Sigmoid colon (tissue), 6 donors: ENCODE measurements at regions not wholly inside any gene's neighbourhood (a gene's known extent, or its start where the extent isn't known, plus 50 kb on each side); places are given as distances from the start of the nearest gene placed in this dataset.
A peak's percentile ranks its signal among the peaks of the same experiment; 100 is the strongest.

Experiments used
- DNase-seq: peaks from one replicate; pipeline ENCODE4 v3.0.0-alpha.2; 2019
- H3K27ac ChIP-seq, 4 donors: fragments of 200-600 bp; sonication (generic); one replicate each; pipeline ENCODE4 v1.5.1; 2016 to 2019; ENCODE audit warnings: mild to moderate bottlenecking in 1 of 4
- H3K27me3 ChIP-seq, 3 donors: fragments of 200-600 bp; sonication (generic); one replicate each; pipeline ENCODE4 v1.5.1; 2019; ENCODE audit warnings: mild to moderate bottlenecking in 1 of 3
- H3K36me3 ChIP-seq, 4 donors: fragments of 200-600 bp; sonication (generic); one replicate each; pipeline ENCODE4 v1.5.1; 2016 to 2019
- H3K4me1 ChIP-seq, 4 donors: fragments of 200-600 bp; sonication (generic); one replicate each; pipeline ENCODE4 v1.5.1; 2017 to 2019
- H3K4me3 ChIP-seq, 4 donors: fragments of 200-600 bp; sonication (generic); one replicate each; pipeline ENCODE4 v1.5.1; 2017 to 2019; ENCODE audit warnings: mild to moderate bottlenecking in 2 of 4, moderate library complexity in 1 of 4
- H3K9me3 ChIP-seq, 4 donors: fragments of 200-600 bp in 3 of 4; sonication (generic) in 3 of 4; one replicate each; pipeline versions ENCODE4 v1.5.1 to v1.6.1; 2013 to 2019
- CTCF ChIP-seq, 4 experiments: fragments of 450-650 bp in 3 of 4; fragments of 200-600 bp in 1 of 4; IDR thresholded peaks; one replicate each; pipeline ENCODE4 v1.5.1; 2016 to 2019; ENCODE audit warnings: antibody characterized with exemption in 4 of 4, mild to moderate bottlenecking in 3 of 4, moderate library complexity in 2 of 4
- EP300 ChIP-seq, 4 donors: sonication (generic); formaldehyde crosslinking; IDR thresholded peaks; one replicate each; pipeline ENCODE4 v1.6.1; 2017; ENCODE audit warnings: antibody characterized with exemption in 4 of 4
- POLR2A ChIP-seq, 2 donors: fragments of 450-650 bp; IDR thresholded peaks; one replicate each; pipeline ENCODE4 v1.6.1; 2016; ENCODE audit warnings: antibody characterized with exemption in 2 of 2, mild to moderate bottlenecking in 2 of 2, moderate library complexity in 2 of 2
- POLR2AphosphoS5 ChIP-seq, 4 donors: sonication (generic); formaldehyde crosslinking; IDR thresholded peaks; one replicate each; pipeline ENCODE4 v1.6.1; 2017; ENCODE audit warnings: antibody characterized with exemption in 4 of 4
- WGBS, 2 donors: extraction: QIAGEN DNeasy Blood & Tissue Kit; methylation state at CpG; one replicate each; pipeline ENCODE4 v1.1.7; 2013; 5-methylcytosine and 5-hydroxymethylcytosine counted together
- intact Hi-C: fragments of 100-400 bp; cut with DNase I; formaldehyde crosslinking; loops from one replicate; pipeline ENCODE4 v1.15.1; 2023
- donor health status: healthy with polysubstance abuse.
- donor health status: healthy.

GRCh38 chr1:30406996-30407864, 316.2 kb downstream of the MATN1 start:
- intact Hi-C loops, result no loop called here
- peaks cover 0 to 24% (median 8%) of the 10 kb centered on the region in 3 donors for H3K27me3 ChIP-seq
- TF ChIP-seq EP300 (IDR thresholded peaks at IDR 0.05), result no peak
- TF ChIP-seq POLR2AphosphoS5 (IDR thresholded peaks at IDR 0.05), result no peak
- no peak for TF ChIP-seq POLR2A (IDR thresholded peaks at IDR 0.05)
- H3K9me3 ChIP-seq, result no peaks in the 10 kb centered on the region
- no peak overlapping the region for H3K4me3 ChIP-seq
- no peak overlapping the region for H3K27ac ChIP-seq
- no peaks in the 10 kb centered on the region for H3K4me1 ChIP-seq
- peak; percentile 44 for DNase-seq
- no peaks in the 10 kb centered on the region for H3K36me3 ChIP-seq
- 47 to 58% methylated on average over 18 of the region's 18 CpGs for WGBS, 2 donors

- Histone ChIP-seq H3K4me1 (no peaks in the 10 kb centered on the region), H3K4me3 (no peak overlapping the region), H3K27ac (no peak overlapping the region), H3K36me3 (no peaks in the 10 kb centered on the region), H3K9me3 (no peaks in the 10 kb centered on the region), H3K27me3 (peaks cover 0 to 16% (median 8%) of the 10 kb centered on the region in 3 donors)
- no peak for DNase-seq
- 80 to 83% methylated on average over 8 of the region's 8 CpGs for WGBS, 2 donors
- intact Hi-C loops, result no loop called here
- TF ChIP-seq POLR2AphosphoS5 (IDR thresholded peaks at IDR 0.05) (no peak), EP300 (IDR thresholded peaks at IDR 0.05) (no peak), POLR2A (IDR thresholded peaks at IDR 0.05) (no peak), CTCF (IDR thresholded peaks at IDR 0.05) (no peak)
Measured at GRCh38 chr1:30405631-30406212, 317.7 kb downstream of the MATN1 start.

GRCh38 chr1:30405081-30405480, 318.3 kb downstream of the MATN1 start:
- Histone ChIP-seq H3K27me3 (peaks cover 0 to 9% (median 8%) of the 10 kb centered on the region in 3 donors), H3K4me1 (no peaks in the 10 kb centered on the region), H3K4me3 (no peak overlapping the region), H3K27ac (no peak overlapping the region), H3K9me3 (no peaks in the 10 kb centered on the region), H3K36me3 (no peaks in the 10 kb centered on the region)
- intact Hi-C loops, result no loop called here
- peak; percentile 33 for DNase-seq
- TF ChIP-seq POLR2A (IDR thresholded peaks at IDR 0.05) (no peak), EP300 (IDR thresholded peaks at IDR 0.05) (no peak), POLR2AphosphoS5 (IDR thresholded peaks at IDR 0.05) (no peak), CTCF (IDR thresholded peaks at IDR 0.05) (no peak)
- 56 to 71% methylated on average over 4 of the region's 4 CpGs for WGBS, 2 donors

GRCh38 chr1:30404341-30404740, 319.0 kb downstream of the MATN1 start:
- Histone ChIP-seq H3K4me3 (no peak overlapping the region), H3K4me1 (no peaks in the 10 kb centered on the region), H3K36me3 (no peaks in the 10 kb centered on the region), H3K9me3 (no peaks in the 10 kb centered on the region), H3K27ac (no peak overlapping the region), H3K27me3 (peaks cover 0 to 8% (median 4%) of the 10 kb centered on the region in 3 donors)
- intact Hi-C loops, result no loop called here
- DNase-seq, result no peak
- 71 to 74% methylated on average over 8 of the region's 8 CpGs for WGBS, 2 donors
- no peak for TF ChIP-seq EP300 (IDR thresholded peaks at IDR 0.05)
- TF ChIP-seq CTCF (IDR thresholded peaks at IDR 0.05), result no peak
- TF ChIP-seq POLR2AphosphoS5 (IDR thresholded peaks at IDR 0.05), result no peak
- TF ChIP-seq POLR2A (IDR thresholded peaks at IDR 0.05), result no peak

- Histone ChIP-seq H3K27ac (no peak overlapping the region), H3K4me1 (no peaks in the 10 kb centered on the region), H3K36me3 (no peaks in the 10 kb centered on the region), H3K27me3 (peaks cover 0 to 8% (median 0%) of the 10 kb centered on the region in 3 donors), H3K9me3 (no peaks in the 10 kb centered on the region), H3K4me3 (no peak overlapping the region)
- DNase-seq, result no peak
- intact Hi-C loops, result no loop called here
- 75 to 87% methylated on average over 2 of the region's 2 CpGs for WGBS, 2 donors
- TF ChIP-seq POLR2A (IDR thresholded peaks at IDR 0.05) (no peak), EP300 (IDR thresholded peaks at IDR 0.05) (no peak), POLR2AphosphoS5 (IDR thresholded peaks at IDR 0.05) (no peak), CTCF (IDR thresholded peaks at IDR 0.05) (no peak)
Measured at GRCh38 chr1:30403726-30404125, 319.7 kb downstream of the MATN1 start.
